ENCODE measurements at regions not wholly inside any gene's neighbourhood (a gene's known extent, or its start where the extent isn't known, plus 50 kb on each side); places are given as distances from the start of the nearest gene placed in this dataset.

- DNase-seq: no peak
- CTCF ChIA-PET: no interaction called here
- Histone ChIP-seq H3K36me3 (ENCODE audit: low read depth) (no peaks in the 10 kb centered on the region), H3K79me2 (ENCODE audit: low read depth) (no peaks in the 10 kb centered on the region), H4K20me1 (ENCODE audit: insufficient read depth) (no peaks in the 10 kb centered on the region), H3K27me3 (ENCODE audit: insufficient read depth, low read depth) (no peaks in the 10 kb centered on the region), H3K4me2 (no peak overlapping the region), H3K4me3 (no peak overlapping the region), H2AFZ (no peak overlapping the region), H3K4me1 (replicated peaks; ENCODE audit: insufficient read depth) (no peaks in the 10 kb centered on the region), H3K27ac (no peak overlapping the region), H3F3A (ENCODE audit: insufficient read depth, low read depth) (no peaks in the 10 kb centered on the region), H3K9me3 (ENCODE audit: insufficient read depth, low read depth) (no peaks in the 10 kb centered on the region), H3K9me2 (ENCODE audit: insufficient read depth) (no peaks in the 10 kb centered on the region)
- intact Hi-C loops (cut with micrococcal nuclease; ENCODE audit: unreplicated experiment): no loop called here
- no peak for TF ChIP-seq EZH2 (IDR thresholded peaks at IDR 0.05; ENCODE audit: low read depth)
- TF ChIP-seq, protein P1, sequence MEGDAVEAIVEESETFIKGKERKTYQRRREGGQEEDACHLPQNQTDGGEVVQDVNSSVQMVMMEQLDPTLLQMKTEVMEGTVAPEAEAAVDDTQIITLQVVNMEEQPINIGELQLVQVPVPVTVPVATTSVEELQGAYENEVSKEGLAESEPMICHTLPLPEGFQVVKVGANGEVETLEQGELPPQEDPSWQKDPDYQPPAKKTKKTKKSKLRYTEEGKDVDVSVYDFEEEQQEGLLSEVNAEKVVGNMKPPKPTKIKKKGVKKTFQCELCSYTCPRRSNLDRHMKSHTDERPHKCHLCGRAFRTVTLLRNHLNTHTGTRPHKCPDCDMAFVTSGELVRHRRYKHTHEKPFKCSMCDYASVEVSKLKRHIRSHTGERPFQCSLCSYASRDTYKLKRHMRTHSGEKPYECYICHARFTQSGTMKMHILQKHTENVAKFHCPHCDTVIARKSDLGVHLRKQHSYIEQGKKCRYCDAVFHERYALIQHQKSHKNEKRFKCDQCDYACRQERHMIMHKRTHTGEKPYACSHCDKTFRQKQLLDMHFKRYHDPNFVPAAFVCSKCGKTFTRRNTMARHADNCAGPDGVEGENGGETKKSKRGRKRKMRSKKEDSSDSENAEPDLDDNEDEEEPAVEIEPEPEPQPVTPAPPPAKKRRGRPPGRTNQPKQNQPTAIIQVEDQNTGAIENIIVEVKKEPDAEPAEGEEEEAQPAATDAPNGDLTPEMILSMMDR (conservative IDR thresholded peaks at IDR 0.05): no peak
- POLR2A ChIA-PET (ENCODE audit: unreplicated experiment): no interaction called here
- BruUV-seq (replicated peaks): no TSS peak
These were observed 555.4 kb downstream of the RAB28 start for GRCh38 chr4:12928751-12929150.

DNA sequence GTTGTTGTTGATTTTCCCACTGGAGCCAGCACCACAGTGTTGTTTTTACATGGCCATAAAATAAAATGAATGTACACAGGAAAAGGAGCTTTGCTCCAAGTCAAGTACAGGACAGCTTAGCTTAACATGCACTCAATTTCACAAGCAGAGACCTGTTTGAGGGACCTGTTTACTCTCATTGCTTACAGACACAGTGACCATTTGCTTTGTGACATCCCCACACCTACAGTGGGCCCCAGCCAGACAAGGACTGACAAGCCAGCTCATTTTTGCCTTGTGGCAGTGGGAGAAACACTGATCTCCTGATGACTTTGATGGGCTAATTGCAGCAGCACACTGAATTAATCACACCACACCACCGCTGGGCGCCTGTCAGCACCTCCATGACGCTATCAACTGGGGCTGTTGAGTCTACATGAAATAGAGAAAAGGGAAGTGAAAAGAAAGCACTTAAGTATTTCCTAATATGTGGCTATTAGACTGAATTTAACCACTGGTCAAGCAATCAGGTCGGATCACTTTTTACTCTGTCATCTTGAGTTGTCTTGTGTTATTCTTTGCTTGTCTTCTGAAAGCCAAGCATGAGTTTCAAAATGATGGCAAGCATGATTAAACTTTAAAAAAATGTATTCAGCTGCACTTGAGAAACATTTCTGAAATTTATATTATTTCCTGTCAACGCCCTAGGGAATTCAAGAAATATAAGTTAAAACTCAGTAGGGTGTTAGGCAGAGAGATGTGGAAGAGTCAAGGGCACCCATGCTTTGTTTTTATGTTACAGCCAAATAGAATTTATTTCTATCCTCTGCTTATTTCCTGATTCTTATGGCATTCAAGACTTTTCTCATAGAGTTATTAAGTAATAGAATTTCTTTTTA, 557.7 kb downstream of the RAB28 start:
- CTCF ChIA-PET: no interaction called here
- no peak overlapping the region for H3K4me3 ChIP-seq
- H3K4me2 ChIP-seq: no peak overlapping the region
- no peak for TF ChIP-seq EZH2 (IDR thresholded peaks at IDR 0.05; ENCODE audit: low read depth)
- TF ChIP-seq, protein P1 (conservative IDR thresholded peaks at IDR 0.05): no peak
- no peaks in the 10 kb centered on the region for H3K9me2 ChIP-seq (ENCODE audit: insufficient read depth)
- no TSS peak for BruUV-seq (replicated peaks)
- no peaks in the 10 kb centered on the region for H4K20me1 ChIP-seq (ENCODE audit: insufficient read depth)
- no peak overlapping the region for H3K27ac ChIP-seq
- H3K9me3 ChIP-seq (ENCODE audit: insufficient read depth, low read depth): no peaks in the 10 kb centered on the region
- no peak overlapping the region for H2AFZ ChIP-seq
- intact Hi-C loops (cut with micrococcal nuclease; ENCODE audit: unreplicated experiment): no loop called here
- POLR2A ChIA-PET (ENCODE audit: unreplicated experiment): no interaction called here
- no peaks in the 10 kb centered on the region for H3K4me1 ChIP-seq (replicated peaks; ENCODE audit: insufficient read depth)
- no peaks in the 10 kb centered on the region for H3F3A ChIP-seq (ENCODE audit: insufficient read depth, low read depth)
- H3K27me3 ChIP-seq (ENCODE audit: insufficient read depth, low read depth): no peaks in the 10 kb centered on the region
- H3K79me2 ChIP-seq (ENCODE audit: low read depth): no peaks in the 10 kb centered on the region
- no peaks in the 10 kb centered on the region for H3K36me3 ChIP-seq (ENCODE audit: low read depth)
- DNase-seq: no peak

DNA sequence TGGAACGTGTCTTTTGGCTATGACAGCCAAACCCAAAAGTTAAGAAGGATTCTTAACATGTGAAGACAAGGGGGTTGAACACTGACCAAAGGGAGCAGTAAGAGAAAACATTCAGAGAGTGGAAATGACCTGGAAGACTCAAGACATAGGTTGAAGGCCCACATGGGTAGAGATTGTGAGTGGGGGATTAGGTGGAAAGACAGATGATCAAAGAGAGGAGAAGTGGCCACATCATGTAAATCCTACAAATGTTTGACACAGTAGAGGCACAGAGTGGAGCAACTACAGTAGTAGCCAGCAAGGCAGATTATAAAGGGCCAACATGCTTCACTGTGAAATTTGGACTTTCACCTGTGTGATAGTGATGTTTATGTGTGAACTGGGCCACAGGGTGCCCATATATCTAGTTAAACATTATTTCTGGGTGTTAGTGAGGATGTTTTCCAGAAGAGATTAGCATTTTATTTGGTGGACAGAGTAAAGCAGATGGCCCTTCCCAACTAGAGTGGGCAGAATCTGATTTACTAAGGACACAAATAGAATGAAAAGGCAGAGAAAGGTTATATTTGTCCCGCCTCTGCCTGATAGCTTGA, 559.3 kb downstream of the RAB28 start:
- no peaks in the 10 kb centered on the region for H3K79me2 ChIP-seq (ENCODE audit: low read depth)
- no TSS peak for BruUV-seq (replicated peaks)
- intact Hi-C loops (cut with micrococcal nuclease; ENCODE audit: unreplicated experiment): no loop called here
- ChIA-PET CTCF (no interaction called here), POLR2A (ENCODE audit: unreplicated experiment) (no interaction called here)
- TF ChIP-seq, protein P1 (conservative IDR thresholded peaks at IDR 0.05): no peak
- H3K4me1 ChIP-seq (replicated peaks; ENCODE audit: insufficient read depth): no peaks in the 10 kb centered on the region
- no peaks in the 10 kb centered on the region for H3K9me2 ChIP-seq (ENCODE audit: insufficient read depth)
- DNase-seq: no peak
- H4K20me1 ChIP-seq (ENCODE audit: insufficient read depth): no peaks in the 10 kb centered on the region
- H3K9me3 ChIP-seq (ENCODE audit: insufficient read depth, low read depth): no peaks in the 10 kb centered on the region
- no peak overlapping the region for H2AFZ ChIP-seq
- no peaks in the 10 kb centered on the region for H3K27me3 ChIP-seq (ENCODE audit: insufficient read depth, low read depth)
- H3K4me3 ChIP-seq: no peak overlapping the region
- no peaks in the 10 kb centered on the region for H3K36me3 ChIP-seq (ENCODE audit: low read depth)
- no peak overlapping the region for H3K27ac ChIP-seq
- H3K4me2 ChIP-seq: no peak overlapping the region
- H3F3A ChIP-seq (ENCODE audit: insufficient read depth, low read depth): no peaks in the 10 kb centered on the region

Data from PC-9 (cell line).